ENCODE measurements at regions not wholly inside any gene's neighbourhood (a gene's known extent, or its start where the extent isn't known, plus 50 kb on each side); places are given as distances from the start of the nearest gene placed in this dataset.

GRCh38 chr18:51637881-51638280, 440.4 kb upstream of the MEX3C start:
- H2AFZ ChIP-seq = no peak overlapping the region
- no peaks in the 10 kb centered on the region for H3K27me3 ChIP-seq (ENCODE audit: control insufficient read depth, insufficient read depth, low read length)
- H3K27ac ChIP-seq = no peak overlapping the region
- no peak overlapping the region for H3K4me3 ChIP-seq (ENCODE audit: low read depth, low read length)
- H3K4me2 ChIP-seq (ENCODE audit: low read length) = no peak overlapping the region
- H3K36me3 ChIP-seq (ENCODE audit: control insufficient read depth, insufficient read depth, low read length) = no peaks in the 10 kb centered on the region
- H3K79me2 ChIP-seq = no peaks in the 10 kb centered on the region
- no peaks in the 10 kb centered on the region for H3K9me3 ChIP-seq (ENCODE audit: control insufficient read depth, low read length)
- TF ChIP-seq CTCF (IDR thresholded peaks at IDR 0.05) = no peak
- no peak overlapping the region for H3K9ac ChIP-seq
- H3K4me1 ChIP-seq = peaks cover 11% of the 10 kb centered on the region

GRCh38 chr18:51639541-51639940, 442.1 kb upstream of the MEX3C start:
- H3K9ac ChIP-seq = no peak overlapping the region
- H3K4me1 ChIP-seq = peaks cover 11% of the 10 kb centered on the region
- H3K36me3 ChIP-seq (ENCODE audit: control insufficient read depth, insufficient read depth, low read length) = no peaks in the 10 kb centered on the region
- H3K9me3 ChIP-seq (ENCODE audit: control insufficient read depth, low read length) = no peaks in the 10 kb centered on the region
- H3K4me2 ChIP-seq (ENCODE audit: low read length) = no peak overlapping the region
- no peak overlapping the region for H3K27ac ChIP-seq
- no peaks in the 10 kb centered on the region for H3K79me2 ChIP-seq
- no peak for TF ChIP-seq CTCF (IDR thresholded peaks at IDR 0.05)
- no peak overlapping the region for H2AFZ ChIP-seq
- H3K4me3 ChIP-seq (ENCODE audit: low read depth, low read length) = no peak overlapping the region
- no peaks in the 10 kb centered on the region for H3K27me3 ChIP-seq (ENCODE audit: control insufficient read depth, insufficient read depth, low read length)

- no peak overlapping the region for H3K27ac ChIP-seq
- no peak overlapping the region for H2AFZ ChIP-seq
- H3K36me3 ChIP-seq (ENCODE audit: control insufficient read depth, insufficient read depth, low read length) = no peaks in the 10 kb centered on the region
- H3K9me3 ChIP-seq (ENCODE audit: control insufficient read depth, low read length) = no peaks in the 10 kb centered on the region
- TF ChIP-seq CTCF (IDR thresholded peaks at IDR 0.05) = no peak
- H3K27me3 ChIP-seq (ENCODE audit: control insufficient read depth, insufficient read depth, low read length) = no peaks in the 10 kb centered on the region
- H3K4me1 ChIP-seq = peaks cover 11% of the 10 kb centered on the region
- no peak overlapping the region for H3K9ac ChIP-seq
- no peak overlapping the region for H3K4me3 ChIP-seq (ENCODE audit: low read depth, low read length)
- H3K79me2 ChIP-seq = no peaks in the 10 kb centered on the region
- no peak overlapping the region for H3K4me2 ChIP-seq (ENCODE audit: low read length)
These were observed 446.0 kb upstream of the MEX3C start for GRCh38 chr18:51643483-51643882.

- Histone ChIP-seq H3K9ac (no peak overlapping the region), H2AFZ (no peak overlapping the region), H3K4me2 (ENCODE audit: low read length) (no peak overlapping the region), H3K27ac (no peak overlapping the region), H3K27me3 (ENCODE audit: control insufficient read depth, insufficient read depth, low read length) (no peaks in the 10 kb centered on the region), H3K4me1 (no peaks in the 10 kb centered on the region), H3K9me3 (ENCODE audit: control insufficient read depth, low read length) (no peaks in the 10 kb centered on the region), H3K79me2 (no peaks in the 10 kb centered on the region), H3K36me3 (ENCODE audit: control insufficient read depth, insufficient read depth, low read length) (no peaks in the 10 kb centered on the region), H3K4me3 (ENCODE audit: low read depth, low read length) (no peak overlapping the region)
- no peak for TF ChIP-seq CTCF (IDR thresholded peaks at IDR 0.05)
These were observed 448.1 kb upstream of the MEX3C start for GRCh38 chr18:51645607-51646006.

GRCh38 chr18:51647346-51647745, 449.9 kb upstream of the MEX3C start:
- H3K9ac ChIP-seq = no peak overlapping the region
- no peaks in the 10 kb centered on the region for H3K27me3 ChIP-seq (ENCODE audit: control insufficient read depth, insufficient read depth, low read length)
- no peaks in the 10 kb centered on the region for H3K36me3 ChIP-seq (ENCODE audit: control insufficient read depth, insufficient read depth, low read length)
- H3K27ac ChIP-seq = no peak overlapping the region
- no peak for TF ChIP-seq CTCF (IDR thresholded peaks at IDR 0.05)
- H3K79me2 ChIP-seq = no peaks in the 10 kb centered on the region
- no peaks in the 10 kb centered on the region for H3K9me3 ChIP-seq (ENCODE audit: control insufficient read depth, low read length)
- no peak overlapping the region for H3K4me2 ChIP-seq (ENCODE audit: low read length)
- no peaks in the 10 kb centered on the region for H3K4me1 ChIP-seq
- H2AFZ ChIP-seq = no peak overlapping the region
- H3K4me3 ChIP-seq (ENCODE audit: low read depth, low read length) = no peak overlapping the region

All from parathyroid adenoma (tissue), 2 donors.